BJ (cell line): ENCODE measurements at regions not wholly inside any gene's neighbourhood (a gene's known extent, or its start where the extent isn't known, plus 50 kb on each side); places are given as distances from the start of the nearest gene placed in this dataset.

Experiments used
- CTCF ChIA-PET: fragments of 350-600 bp; formaldehyde crosslinking; extraction: SDS; loops from one replicate; lab custom pipeline; 2021; ENCODE audit warnings: antibody characterized with exemption, inconsistent platforms; lab: Yijun Ruan, JAX
- POLR2A ChIA-PET: fragments of 300-600 bp; sonication (Branson Sonifier 250); formaldehyde crosslinking; extraction: SDS; loops from one replicate; lab custom pipeline; 2021; ENCODE audit warnings: antibody characterized with exemption; lab: Charles Lee
- DNase-seq: peaks from one replicate; pipeline ENCODE4 v3.0.0-alpha.2; 2011; ENCODE audit warnings: low read depth
- H3K27me3 ChIP-seq: 2 replicates; pipeline ENCODE4 v1.6.0; 2011; ENCODE audit warnings: low read length; ENCODE audit not compliant: control insufficient read depth, insufficient read depth
- H3K36me3 ChIP-seq: 2 replicates; pipeline ENCODE4 v1.5.1; 2011; ENCODE audit warnings: low read length; ENCODE audit not compliant: control insufficient read depth, insufficient read depth
- H3K4me3 ChIP-seq: 2 replicates; pipeline ENCODE4 v1.5.1; 2011; ENCODE audit warnings: low read depth, mild to moderate bottlenecking, control low read depth, low read length
- CTCF ChIP-seq: IDR thresholded peaks from 2 replicates; pipeline ENCODE4 v1.5.1; 2011; ENCODE audit warnings: low read depth, mild to moderate bottlenecking, control low read depth, inconsistent platforms, low read length, moderate library complexity; ENCODE audit not compliant: insufficient read depth

GRCh38 chr7:84642611-84643010, 448.0 kb upstream of the SEMA3A start:
- Histone ChIP-seq H3K36me3 (no peaks in the 10 kb centered on the region), H3K27me3 (no peaks in the 10 kb centered on the region), H3K4me3 (no peak overlapping the region)
- no peak for TF ChIP-seq CTCF
- POLR2A ChIA-PET: no interaction called here
- no peak for DNase-seq
- CTCF ChIA-PET: no interaction called here

GRCh38 chr7:84640637-84641036, 446.0 kb upstream of the SEMA3A start:
- no peaks in the 10 kb centered on the region for H3K36me3 ChIP-seq
- no peaks in the 10 kb centered on the region for H3K27me3 ChIP-seq
- no peak overlapping the region for H3K4me3 ChIP-seq
- TF ChIP-seq CTCF: no peak
- DNase-seq: no peak
- POLR2A ChIA-PET: no interaction called here
- CTCF ChIA-PET: no interaction called here

- Histone ChIP-seq H3K36me3 (no peaks in the 10 kb centered on the region), H3K4me3 (no peak overlapping the region), H3K27me3 (no peaks in the 10 kb centered on the region)
- DNase-seq: no peak
- no peak for TF ChIP-seq CTCF
- CTCF ChIA-PET: no interaction called here
- POLR2A ChIA-PET: interaction anchor here (0.6 to 1.1 kb wide), 3 partner anchors 9 to 525 kb away, joined by 3 to 6 read pairs (median 4); no protein-coding TSS in a partner anchor
Measured at GRCh38 chr7:84638339-84638697, 443.7 kb upstream of the SEMA3A start.

GRCh38 chr7:84637568-84638338, 443.2 kb upstream of the SEMA3A start:
- ChIA-PET POLR2A (interaction anchor here (0.6 to 1.1 kb wide), 2 partner anchors 10 to 525 kb away, joined by 3 to 6 read pairs; no protein-coding TSS in a partner anchor), CTCF (interaction anchor here (0.9 kb wide), 1 partner anchor 20 kb away, joined by 3 read pairs; no protein-coding TSS in a partner anchor)
- TF ChIP-seq CTCF: no peak
- Histone ChIP-seq H3K36me3 (no peaks in the 10 kb centered on the region), H3K27me3 (no peaks in the 10 kb centered on the region), H3K4me3 (no peak overlapping the region)
- DNase-seq: peak; percentile 51

GRCh38 chr7:84631913-84632312, 437.3 kb upstream of the SEMA3A start:
- ChIA-PET POLR2A (no interaction called here), CTCF (no interaction called here)
- no peak overlapping the region for H3K4me3 ChIP-seq
- H3K36me3 ChIP-seq: no peaks in the 10 kb centered on the region
- H3K27me3 ChIP-seq: no peaks in the 10 kb centered on the region
- DNase-seq: no peak
- no peak for TF ChIP-seq CTCF
